ENCODE measurements at regions not wholly inside any gene's neighbourhood (a gene's known extent, or its start where the extent isn't known, plus 50 kb on each side); places are given as distances from the start of the nearest gene placed in this dataset.

GRCh38 chr5:115458003-115458409 is 86.6 kb downstream of the FEM1C start:
- TF ChIP-seq, protein P1, sequence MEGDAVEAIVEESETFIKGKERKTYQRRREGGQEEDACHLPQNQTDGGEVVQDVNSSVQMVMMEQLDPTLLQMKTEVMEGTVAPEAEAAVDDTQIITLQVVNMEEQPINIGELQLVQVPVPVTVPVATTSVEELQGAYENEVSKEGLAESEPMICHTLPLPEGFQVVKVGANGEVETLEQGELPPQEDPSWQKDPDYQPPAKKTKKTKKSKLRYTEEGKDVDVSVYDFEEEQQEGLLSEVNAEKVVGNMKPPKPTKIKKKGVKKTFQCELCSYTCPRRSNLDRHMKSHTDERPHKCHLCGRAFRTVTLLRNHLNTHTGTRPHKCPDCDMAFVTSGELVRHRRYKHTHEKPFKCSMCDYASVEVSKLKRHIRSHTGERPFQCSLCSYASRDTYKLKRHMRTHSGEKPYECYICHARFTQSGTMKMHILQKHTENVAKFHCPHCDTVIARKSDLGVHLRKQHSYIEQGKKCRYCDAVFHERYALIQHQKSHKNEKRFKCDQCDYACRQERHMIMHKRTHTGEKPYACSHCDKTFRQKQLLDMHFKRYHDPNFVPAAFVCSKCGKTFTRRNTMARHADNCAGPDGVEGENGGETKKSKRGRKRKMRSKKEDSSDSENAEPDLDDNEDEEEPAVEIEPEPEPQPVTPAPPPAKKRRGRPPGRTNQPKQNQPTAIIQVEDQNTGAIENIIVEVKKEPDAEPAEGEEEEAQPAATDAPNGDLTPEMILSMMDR (conservative IDR thresholded peaks at IDR 0.05; ENCODE audit: low read depth, low read length) = no peak
- no peak for TF ChIP-seq POLR2A (IDR thresholded peaks at IDR 0.05; ENCODE audit: low read depth, low read length)
- no peak for TF ChIP-seq FOS (IDR thresholded peaks at IDR 0.05; ENCODE audit: low read depth, low read length)
- no peak for TF ChIP-seq RCOR1 (IDR thresholded peaks at IDR 0.05; ENCODE audit: insufficient replicate concordance, low read length)

All from IMR-90 (cell line).